ENCODE measurements at regions not wholly inside any gene's neighbourhood (a gene's known extent, or its start where the extent isn't known, plus 50 kb on each side); places are given as distances from the start of the nearest gene placed in this dataset.

DNA sequence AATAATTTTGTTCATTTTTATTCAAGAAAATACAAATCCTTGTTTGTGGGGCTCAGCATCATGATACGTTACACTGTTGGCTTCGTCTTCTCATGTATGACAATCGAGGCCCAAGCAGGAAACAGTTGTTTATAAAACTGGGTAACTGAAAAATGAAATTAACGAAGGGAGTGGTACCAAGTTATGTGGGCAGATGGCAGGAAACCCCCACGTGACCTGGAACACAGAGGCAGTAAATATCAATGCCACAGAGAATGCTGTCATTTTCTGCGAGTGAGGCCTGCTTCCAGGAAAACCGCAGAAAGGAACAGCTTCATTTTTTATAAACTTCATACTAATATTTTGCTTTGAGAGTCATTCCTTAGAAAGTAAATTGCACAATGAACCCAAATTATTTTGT, 201.0 kb upstream of the ADARB2 start:
- intact Hi-C loops (cut with micrococcal nuclease) = no loop called here
- no peak overlapping the region for H3K4me3 Mint-ChIP-seq (ENCODE audit: unreplicated experiment)
- H3K27ac Mint-ChIP-seq (ENCODE audit: low read depth, unreplicated experiment) = no peak overlapping the region
- BruUV-seq (replicated peaks) = no TSS peak
- H3K9me3 Mint-ChIP-seq (ENCODE audit: unreplicated experiment) = no peaks in the 10 kb centered on the region
- CTCF ChIA-PET = no interaction called here
- no peaks in the 10 kb centered on the region for H3K27me3 Mint-ChIP-seq (ENCODE audit: insufficient read depth, unreplicated experiment)
- H3K36me3 Mint-ChIP-seq (ENCODE audit: insufficient read depth, unreplicated experiment) = peaks cover 12% of the 10 kb centered on the region
- POLR2A ChIA-PET = no interaction called here
- H3K4me1 Mint-ChIP-seq (ENCODE audit: insufficient read depth, unreplicated experiment) = no peaks in the 10 kb centered on the region
- DNase-seq (ENCODE audit: unreplicated experiment) = no peak
- TF ChIP-seq, protein P1, sequence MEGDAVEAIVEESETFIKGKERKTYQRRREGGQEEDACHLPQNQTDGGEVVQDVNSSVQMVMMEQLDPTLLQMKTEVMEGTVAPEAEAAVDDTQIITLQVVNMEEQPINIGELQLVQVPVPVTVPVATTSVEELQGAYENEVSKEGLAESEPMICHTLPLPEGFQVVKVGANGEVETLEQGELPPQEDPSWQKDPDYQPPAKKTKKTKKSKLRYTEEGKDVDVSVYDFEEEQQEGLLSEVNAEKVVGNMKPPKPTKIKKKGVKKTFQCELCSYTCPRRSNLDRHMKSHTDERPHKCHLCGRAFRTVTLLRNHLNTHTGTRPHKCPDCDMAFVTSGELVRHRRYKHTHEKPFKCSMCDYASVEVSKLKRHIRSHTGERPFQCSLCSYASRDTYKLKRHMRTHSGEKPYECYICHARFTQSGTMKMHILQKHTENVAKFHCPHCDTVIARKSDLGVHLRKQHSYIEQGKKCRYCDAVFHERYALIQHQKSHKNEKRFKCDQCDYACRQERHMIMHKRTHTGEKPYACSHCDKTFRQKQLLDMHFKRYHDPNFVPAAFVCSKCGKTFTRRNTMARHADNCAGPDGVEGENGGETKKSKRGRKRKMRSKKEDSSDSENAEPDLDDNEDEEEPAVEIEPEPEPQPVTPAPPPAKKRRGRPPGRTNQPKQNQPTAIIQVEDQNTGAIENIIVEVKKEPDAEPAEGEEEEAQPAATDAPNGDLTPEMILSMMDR (IDR thresholded peaks at IDR 0.05; ENCODE audit: unreplicated experiment) = no peak

DNA sequence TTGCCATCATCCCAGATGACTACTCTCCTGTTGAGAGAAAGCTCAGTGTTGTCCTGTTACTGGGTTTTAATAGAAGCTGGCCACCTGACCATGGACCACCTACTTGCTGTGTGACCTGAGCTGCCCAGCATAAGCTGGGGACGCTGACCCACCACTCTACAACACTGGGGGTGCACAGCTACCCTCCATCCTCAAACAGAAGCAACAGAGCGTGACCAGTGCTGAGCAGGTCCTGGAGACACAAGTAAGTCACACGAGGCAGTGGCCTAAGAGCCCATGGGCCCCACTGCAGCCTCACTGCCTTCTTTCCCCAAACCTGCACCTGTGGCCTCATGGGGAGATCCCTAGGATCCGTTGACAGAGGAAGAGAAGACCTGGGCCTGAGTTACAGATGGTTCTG, 198.6 kb upstream of the ADARB2 start:
- ChIA-PET CTCF (no interaction called here), POLR2A (no interaction called here)
- Mint-ChIP-seq H3K4me3 (ENCODE audit: unreplicated experiment) (no peak overlapping the region), H3K27ac (ENCODE audit: low read depth, unreplicated experiment) (no peak overlapping the region), H3K27me3 (ENCODE audit: insufficient read depth, unreplicated experiment) (no peaks in the 10 kb centered on the region), H3K36me3 (ENCODE audit: insufficient read depth, unreplicated experiment) (peaks cover 5% of the 10 kb centered on the region), H3K4me1 (ENCODE audit: insufficient read depth, unreplicated experiment) (peaks cover 7% of the 10 kb centered on the region), H3K9me3 (ENCODE audit: unreplicated experiment) (no peaks in the 10 kb centered on the region)
- no TSS peak for BruUV-seq (replicated peaks)
- TF ChIP-seq, protein P1 (IDR thresholded peaks at IDR 0.05; ENCODE audit: unreplicated experiment) = no peak
- DNase-seq (ENCODE audit: unreplicated experiment) = no peak
- intact Hi-C loops (cut with micrococcal nuclease) = no loop called here

DNA sequence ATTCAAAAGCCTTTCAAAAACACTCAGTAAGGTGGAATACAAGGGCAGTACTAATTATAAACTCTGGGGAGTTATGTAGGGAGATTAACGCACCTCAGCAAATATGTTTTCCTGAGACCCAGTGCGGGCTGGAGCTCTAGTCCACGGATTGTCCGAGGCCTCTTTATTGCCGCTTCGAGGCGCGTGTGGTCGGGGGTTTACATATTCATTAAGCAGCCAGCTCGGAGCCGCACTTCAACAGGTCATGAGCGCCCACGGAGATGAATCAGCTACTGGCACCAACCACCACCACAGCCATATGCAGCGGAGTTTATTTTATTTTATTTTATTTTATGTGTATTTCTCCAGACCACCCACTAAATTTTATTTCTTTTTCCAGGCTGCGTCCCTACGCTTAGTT, 195.9 kb upstream of the ADARB2 start:
- H3K27me3 Mint-ChIP-seq (ENCODE audit: insufficient read depth, unreplicated experiment) = no peaks in the 10 kb centered on the region
- TF ChIP-seq, protein P1 (IDR thresholded peaks at IDR 0.05; ENCODE audit: unreplicated experiment) = no peak
- peaks cover 7% of the 10 kb centered on the region for H3K4me1 Mint-ChIP-seq (ENCODE audit: insufficient read depth, unreplicated experiment)
- no TSS peak for BruUV-seq (replicated peaks)
- intact Hi-C loops (cut with micrococcal nuclease) = no loop called here
- POLR2A ChIA-PET = no interaction called here
- DNase-seq (ENCODE audit: unreplicated experiment) = no peak
- H3K4me3 Mint-ChIP-seq (ENCODE audit: unreplicated experiment) = no peak overlapping the region
- no peak overlapping the region for H3K27ac Mint-ChIP-seq (ENCODE audit: low read depth, unreplicated experiment)
- no peaks in the 10 kb centered on the region for H3K36me3 Mint-ChIP-seq (ENCODE audit: insufficient read depth, unreplicated experiment)
- H3K9me3 Mint-ChIP-seq (ENCODE audit: unreplicated experiment) = no peaks in the 10 kb centered on the region
- CTCF ChIA-PET = interaction anchor here (0.6 kb wide), 1 partner anchor 9 kb away, joined by 4 read pairs; no protein-coding TSS in a partner anchor

DNA sequence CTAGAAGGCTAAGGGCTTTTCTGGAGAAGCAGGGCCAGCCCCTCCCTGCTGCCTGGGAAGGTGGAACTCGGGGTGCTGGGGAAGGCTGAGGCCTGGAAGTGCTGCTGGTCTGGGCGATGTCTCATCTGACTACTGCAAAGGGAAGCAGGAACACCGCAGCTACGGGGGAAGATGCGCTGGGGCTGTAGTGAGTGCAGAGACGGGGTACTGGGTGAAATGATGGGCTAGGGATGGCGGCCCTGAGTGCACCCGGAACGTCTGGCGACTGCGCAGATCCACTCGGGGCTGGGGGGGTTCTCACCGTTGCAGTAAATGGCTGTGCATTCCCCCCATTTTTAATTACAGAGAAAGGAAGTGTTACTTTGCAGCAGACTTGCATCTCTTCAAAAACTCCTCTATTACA, 195.4 kb upstream of the ADARB2 start:
- ChIA-PET POLR2A (no interaction called here), CTCF (interaction anchor here (0.6 kb wide), 1 partner anchor 8 kb away, joined by 4 read pairs; no protein-coding TSS in a partner anchor)
- no peak for DNase-seq (ENCODE audit: unreplicated experiment)
- TF ChIP-seq, protein P1 (IDR thresholded peaks at IDR 0.05; ENCODE audit: unreplicated experiment) = no peak
- Mint-ChIP-seq H3K27ac (ENCODE audit: low read depth, unreplicated experiment) (no peak overlapping the region), H3K9me3 (ENCODE audit: unreplicated experiment) (no peaks in the 10 kb centered on the region), H3K4me3 (ENCODE audit: unreplicated experiment) (no peak overlapping the region), H3K36me3 (ENCODE audit: insufficient read depth, unreplicated experiment) (no peaks in the 10 kb centered on the region), H3K4me1 (ENCODE audit: insufficient read depth, unreplicated experiment) (peaks cover 7% of the 10 kb centered on the region), H3K27me3 (ENCODE audit: insufficient read depth, unreplicated experiment) (no peaks in the 10 kb centered on the region)
- intact Hi-C loops (cut with micrococcal nuclease) = no loop called here
- BruUV-seq (replicated peaks) = no TSS peak

All from MCF 10A (cell line).